H1 (cell line): ENCODE measurements at regions not wholly inside any gene's neighbourhood (a gene's known extent, or its start where the extent isn't known, plus 50 kb on each side); places are given as distances from the start of the nearest gene placed in this dataset.

Experiments
- EP300 ChIP-seq, 2 experiments: IDR thresholded peaks; 1 replicate in 1 of 2; 2 replicates in 1 of 2; pipeline ENCODE4 v1.6.1; 2011 to 2012; ENCODE audit warnings: low read depth in 2 of 2, low read length in 2 of 2, mild to moderate bottlenecking in 2 of 2, borderline replicate concordance in 1 of 2, inconsistent platforms in 1 of 2, moderate library complexity in 1 of 2
- GABPA ChIP-seq: IDR thresholded peaks from 2 replicates; pipeline ENCODE4 v1.6.1; 2011; ENCODE audit warnings: mild to moderate bottlenecking, low read length, moderate library complexity, borderline replicate concordance; ENCODE audit not compliant: insufficient read depth
- POLR2A ChIP-seq, 2 experiments: IDR thresholded peaks; 1 replicate in 1 of 2; 2 replicates in 1 of 2; pipeline ENCODE4 v1.6.1; 2011; ENCODE audit warnings: low read depth in 2 of 2, low read length in 2 of 2, mild to moderate bottlenecking in 2 of 2; ENCODE audit errors: control extremely low read depth in 1 of 2
- RAD21 ChIP-seq, 2 experiments: IDR thresholded peaks in 1 of 2; conservative IDR thresholded peaks in 1 of 2; 2 replicates each; pipeline ENCODE4 v1.6.1; 2011; ENCODE audit warnings: low read depth in 2 of 2, low read length in 2 of 2, improper control_type of control experiment in 1 of 2, inconsistent platforms in 1 of 2, mild to moderate bottlenecking in 1 of 2, moderate library complexity in 1 of 2
- RBBP5 ChIP-seq: IDR thresholded peaks from 2 replicates; pipeline ENCODE4 v1.7.1; 2012; ENCODE audit warnings: low read depth, mild to moderate bottlenecking, inconsistent platforms, low read length, moderate library complexity, borderline replicate concordance
- SP1 ChIP-seq: IDR thresholded peaks from 2 replicates; pipeline ENCODE4 v1.6.1; 2011; ENCODE audit warnings: low read depth, low read length
- TCF12 ChIP-seq: IDR thresholded peaks from 2 replicates; pipeline ENCODE4 v1.6.1; 2011; ENCODE audit warnings: low read depth, mild to moderate bottlenecking, low read length
- TF ChIP-seq, protein P1 (sequence below), 3 experiments: IDR thresholded peaks; 1 replicate in 2 of 3; 2 replicates in 1 of 3; pipeline versions ENCODE4 v1.5.1 to v1.6.1; 2011; ENCODE audit warnings: low read length in 3 of 3, mild to moderate bottlenecking in 3 of 3, inconsistent platforms in 2 of 3, low read depth in 1 of 3, moderate library complexity in 1 of 3; ENCODE audit not compliant: insufficient read depth in 1 of 3; ENCODE audit errors: control extremely low read depth in 1 of 3

DNA sequence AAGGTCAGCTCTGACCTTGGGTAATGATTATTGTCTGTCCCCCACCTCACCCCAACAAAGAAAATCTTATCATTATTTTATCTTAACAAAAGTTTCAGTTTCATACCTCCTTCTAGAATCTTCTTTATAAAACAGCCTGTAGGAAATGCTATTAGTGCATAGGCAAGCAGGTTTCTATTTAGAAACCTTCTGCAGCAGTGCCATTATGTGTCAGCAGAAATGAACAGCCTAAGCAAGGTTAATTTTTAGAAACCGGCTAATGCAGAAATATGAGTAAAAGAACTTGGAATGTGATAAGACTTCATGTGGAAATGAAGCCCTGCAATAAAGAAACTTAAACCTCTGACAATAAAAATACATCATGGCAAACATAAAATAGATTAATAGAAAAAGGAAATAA lies 814.4 kb downstream of the FSCB start:
- TF ChIP-seq POLR2A (IDR thresholded peaks at IDR 0.05; ENCODE audit: control extremely low read depth in 1 of 2, low read depth in 2 of 2, low read length in 2 of 2) (no peak), SP1 (no peak), RAD21 (IDR thresholded peaks at IDR 0.05 in 1 of 2, conservative IDR thresholded peaks at IDR 0.05 in 1 of 2; ENCODE audit: low read depth in 2 of 2, low read length in 2 of 2) (no peak), GABPA (no peak), EP300 (IDR thresholded peaks at IDR 0.05; ENCODE audit: borderline replicate concordance in 1 of 2, low read depth in 2 of 2, low read length in 2 of 2) (no peak), RBBP5 (no peak), TCF12 (no peak)
- TF ChIP-seq, protein P1, sequence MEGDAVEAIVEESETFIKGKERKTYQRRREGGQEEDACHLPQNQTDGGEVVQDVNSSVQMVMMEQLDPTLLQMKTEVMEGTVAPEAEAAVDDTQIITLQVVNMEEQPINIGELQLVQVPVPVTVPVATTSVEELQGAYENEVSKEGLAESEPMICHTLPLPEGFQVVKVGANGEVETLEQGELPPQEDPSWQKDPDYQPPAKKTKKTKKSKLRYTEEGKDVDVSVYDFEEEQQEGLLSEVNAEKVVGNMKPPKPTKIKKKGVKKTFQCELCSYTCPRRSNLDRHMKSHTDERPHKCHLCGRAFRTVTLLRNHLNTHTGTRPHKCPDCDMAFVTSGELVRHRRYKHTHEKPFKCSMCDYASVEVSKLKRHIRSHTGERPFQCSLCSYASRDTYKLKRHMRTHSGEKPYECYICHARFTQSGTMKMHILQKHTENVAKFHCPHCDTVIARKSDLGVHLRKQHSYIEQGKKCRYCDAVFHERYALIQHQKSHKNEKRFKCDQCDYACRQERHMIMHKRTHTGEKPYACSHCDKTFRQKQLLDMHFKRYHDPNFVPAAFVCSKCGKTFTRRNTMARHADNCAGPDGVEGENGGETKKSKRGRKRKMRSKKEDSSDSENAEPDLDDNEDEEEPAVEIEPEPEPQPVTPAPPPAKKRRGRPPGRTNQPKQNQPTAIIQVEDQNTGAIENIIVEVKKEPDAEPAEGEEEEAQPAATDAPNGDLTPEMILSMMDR (IDR thresholded peaks at IDR 0.05; ENCODE audit: control extremely low read depth in 1 of 3, insufficient read depth in 1 of 3, low read depth in 1 of 3, low read length in 3 of 3): no peak
